NT2/D1 (cell line): ENCODE measurements at regions not wholly inside any gene's neighbourhood (a gene's known extent, or its start where the extent isn't known, plus 50 kb on each side); places are given as distances from the start of the nearest gene placed in this dataset.

Experiments
- YY1 ChIP-seq: IDR thresholded peaks from 2 replicates; pipeline ENCODE4 v1.6.1; 2011; ENCODE audit not compliant: insufficient read length, insufficient read depth
- ZNF274 ChIP-seq: IDR thresholded peaks from 2 replicates; pipeline ENCODE4 v1.6.1; 2011; ENCODE audit warnings: mild to moderate bottlenecking, low read depth, low read length

GRCh38 chr16:9402293-9402860 is 310.9 kb downstream of the HAPSTR1 start:
- TF ChIP-seq YY1 (no peak), ZNF274 (no peak)
